ENCODE measurements at regions not wholly inside any gene's neighbourhood (a gene's known extent, or its start where the extent isn't known, plus 50 kb on each side); places are given as distances from the start of the nearest gene placed in this dataset.

DNA sequence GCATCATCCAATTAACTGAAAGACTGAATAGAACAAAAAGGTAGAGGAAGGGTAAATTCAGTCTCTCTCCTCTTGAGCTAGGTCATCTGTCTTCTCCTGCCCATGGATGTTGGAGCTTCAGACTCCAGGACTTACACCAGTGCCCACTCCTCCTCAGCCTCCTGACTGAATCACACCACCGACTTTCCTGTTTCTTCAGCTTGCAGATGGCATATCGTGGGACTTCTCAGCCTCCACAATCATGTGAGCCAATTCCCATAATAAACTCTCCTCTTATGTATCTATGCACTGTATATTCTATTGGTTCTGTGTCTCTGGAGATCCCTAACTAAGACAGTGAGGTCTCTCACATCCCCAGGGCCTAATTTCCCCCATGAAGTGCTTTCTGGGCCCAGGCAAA, 140.4 kb downstream of the CD47 start:
- no CpG with 5 or more reads among the region's 2 CpGs for WGBS (ENCODE audit: insufficient coverage)
- no peak for DNase-seq

DNA sequence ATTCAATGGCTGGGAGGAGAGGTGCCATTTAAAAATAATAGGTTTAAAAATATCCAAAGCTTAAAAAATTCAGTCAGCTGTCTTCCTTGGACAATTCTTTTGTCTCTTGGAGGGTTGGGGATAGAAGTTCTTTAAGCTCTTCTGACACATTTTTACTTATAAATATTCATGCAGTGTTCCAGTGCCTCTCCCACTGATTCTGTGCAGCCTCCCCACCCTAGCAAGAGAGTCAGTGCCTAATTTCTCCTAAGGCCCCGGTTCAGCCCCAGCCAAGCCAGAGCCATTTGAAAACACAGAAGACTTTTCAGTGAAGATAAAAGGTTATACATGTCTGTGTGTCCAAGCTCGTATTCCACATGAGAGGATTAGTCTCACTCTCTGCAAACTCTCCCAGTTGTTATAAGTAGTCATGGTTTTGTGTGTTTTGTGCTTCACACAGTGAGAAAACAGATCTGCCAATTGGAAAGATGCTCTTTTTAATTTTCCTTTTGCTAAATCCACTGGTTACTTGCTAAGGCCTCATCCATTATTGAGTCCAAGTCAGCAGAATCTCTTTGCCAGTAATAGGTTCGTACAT, 141.3 kb downstream of the CD47 start:
- no peak overlapping the region for H3K4me3 ChIP-seq (replicated peaks in 1 of 3; ENCODE audit: low read depth in 2 of 3, low read length in 3 of 3)
- Mint-ChIP-seq H3K27ac (no peak overlapping the region), H3K9me3 (peaks cover 0 to 2% (median 0%) of the 10 kb centered on the region in 7 donors), H3K36me3 (peaks cover 0 to 3% of the 10 kb centered on the region in 2 donors), H3K27me3 (ENCODE audit: low read depth in 3 of 3) (peaks cover 0 to 1% (median 1%) of the 10 kb centered on the region in 3 donors), H3K4me1 (peaks cover 6% of the 10 kb centered on the region), H3K4me3 (no peak overlapping the region)
- no peaks in the 10 kb centered on the region for H3K36me3 ChIP-seq (replicated peaks in 1 of 2; ENCODE audit: control insufficient read depth in 1 of 2, insufficient read depth in 2 of 2, low read length in 2 of 2)
- H3K9me3 ChIP-seq (replicated peaks in 1 of 2; ENCODE audit: control insufficient read depth in 1 of 2, insufficient read depth in 1 of 2, low read length in 2 of 2): no peaks in the 10 kb centered on the region
- H2AFZ ChIP-seq (ENCODE audit: insufficient read depth, low read depth, low read length, poor library complexity, severe bottlenecking): no peak overlapping the region
- WGBS (ENCODE audit: insufficient coverage): no CpG with 5 or more reads among the region's 3 CpGs
- TF ChIP-seq CTCF (IDR thresholded peaks at IDR 0.05): no peak
- no peak for DNase-seq
- H3K4me2 ChIP-seq (replicated peaks; ENCODE audit: extremely low read depth, low read length, poor library complexity, severe bottlenecking): no peak overlapping the region
- no peak overlapping the region for H3K9ac ChIP-seq (ENCODE audit: insufficient read depth, low read length, poor library complexity, severe bottlenecking)
- no peaks in the 10 kb centered on the region for H4K20me1 ChIP-seq (ENCODE audit: insufficient read depth, low read length)
- H3K79me2 ChIP-seq (ENCODE audit: insufficient read depth, low read length): no peaks in the 10 kb centered on the region
- H3K27me3 ChIP-seq (ENCODE audit: control insufficient read depth in 2 of 2, insufficient read depth in 2 of 2, low read length in 2 of 2): no peaks in the 10 kb centered on the region
- intact Hi-C loops (cut with micrococcal nuclease): no loop called here
- H3K27ac ChIP-seq (ENCODE audit: low read depth in 1 of 2, low read length in 2 of 2): no peak overlapping the region
- no peaks in the 10 kb centered on the region for H3K4me1 ChIP-seq (ENCODE audit: control insufficient read depth in 1 of 2, insufficient read depth in 2 of 2, low read length in 2 of 2)

More for the DNA sequence above, 140.4 kb downstream of the CD47 start:
- Mint-ChIP-seq H3K27me3 (ENCODE audit: low read depth in 3 of 3) (peaks cover 0 to 1% (median 1%) of the 10 kb centered on the region in 3 donors), H3K9me3 (peaks cover 0 to 2% (median 0%) of the 10 kb centered on the region in 7 donors), H3K36me3 (peaks cover 0 to 3% of the 10 kb centered on the region in 2 donors), H3K4me1 (peaks cover 6% of the 10 kb centered on the region), H3K27ac (peak overlapping the region in 1 of 7 donors; percentile 43), H3K4me3 (no peak overlapping the region)
- no peak overlapping the region for H3K4me3 ChIP-seq (replicated peaks in 1 of 3; ENCODE audit: low read depth in 2 of 3, low read length in 3 of 3)
- H2AFZ ChIP-seq (ENCODE audit: insufficient read depth, low read depth, low read length, poor library complexity, severe bottlenecking): no peak overlapping the region
- H3K27ac ChIP-seq (ENCODE audit: low read depth in 1 of 2, low read length in 2 of 2): no peak overlapping the region
- H3K4me2 ChIP-seq (replicated peaks; ENCODE audit: extremely low read depth, low read length, poor library complexity, severe bottlenecking): no peak overlapping the region
- no peaks in the 10 kb centered on the region for H3K27me3 ChIP-seq (ENCODE audit: control insufficient read depth in 2 of 2, insufficient read depth in 2 of 2, low read length in 2 of 2)
- H4K20me1 ChIP-seq (ENCODE audit: insufficient read depth, low read length): no peaks in the 10 kb centered on the region
- H3K9me3 ChIP-seq (replicated peaks in 1 of 2; ENCODE audit: control insufficient read depth in 1 of 2, insufficient read depth in 1 of 2, low read length in 2 of 2): no peaks in the 10 kb centered on the region
- TF ChIP-seq CTCF (IDR thresholded peaks at IDR 0.05): no peak
- H3K9ac ChIP-seq (ENCODE audit: insufficient read depth, low read length, poor library complexity, severe bottlenecking): no peak overlapping the region
- H3K79me2 ChIP-seq (ENCODE audit: insufficient read depth, low read length): no peaks in the 10 kb centered on the region
- intact Hi-C loops (cut with micrococcal nuclease): no loop called here
- no peaks in the 10 kb centered on the region for H3K36me3 ChIP-seq (replicated peaks in 1 of 2; ENCODE audit: control insufficient read depth in 1 of 2, insufficient read depth in 2 of 2, low read length in 2 of 2)
- H3K4me1 ChIP-seq (ENCODE audit: control insufficient read depth in 1 of 2, insufficient read depth in 2 of 2, low read length in 2 of 2): no peaks in the 10 kb centered on the region
